ENCODE measurements at regions not wholly inside any gene's neighbourhood (a gene's known extent, or its start where the extent isn't known, plus 50 kb on each side); places are given as distances from the start of the nearest gene placed in this dataset.

GRCh38 chr15:53861792-53862191 is 102.3 kb upstream of the WDR72 start:
- Histone ChIP-seq H3K27ac (no peak overlapping the region), H3K4me3 (no peak overlapping the region), H3K9ac (ENCODE audit: insufficient read length) (no peak overlapping the region), H3K9me3 (ENCODE audit: low read depth, low read length) (no peaks in the 10 kb centered on the region), H3K36me3 (ENCODE audit: insufficient read depth, low read length) (no peaks in the 10 kb centered on the region)
- no peak for DNase-seq (ENCODE audit: low read depth, low spot score)
- TF ChIP-seq FOXP2 (optimal IDR thresholded peaks at IDR 0.05; ENCODE audit: control extremely low read depth, extremely low read length, insufficient read depth): no peak
- TF ChIP-seq POLR2AphosphoS5 (IDR thresholded peaks at IDR 0.05; ENCODE audit: borderline replicate concordance, low read depth, low read length): no peak
- TF ChIP-seq EZH2 (IDR thresholded peaks at IDR 0.05): no peak

GRCh38 chr15:53851110-53851848 is 91.8 kb upstream of the WDR72 start:
- Histone ChIP-seq H3K4me3 (no peak overlapping the region), H3K9ac (ENCODE audit: insufficient read length) (no peak overlapping the region), H3K27ac (no peak overlapping the region), H3K36me3 (ENCODE audit: insufficient read depth, low read length) (no peaks in the 10 kb centered on the region), H3K9me3 (ENCODE audit: low read depth, low read length) (no peaks in the 10 kb centered on the region)
- no peak for TF ChIP-seq EZH2 (IDR thresholded peaks at IDR 0.05)
- no peak for TF ChIP-seq POLR2AphosphoS5 (IDR thresholded peaks at IDR 0.05; ENCODE audit: borderline replicate concordance, low read depth, low read length)
- TF ChIP-seq FOXP2 (optimal IDR thresholded peaks at IDR 0.05; ENCODE audit: control extremely low read depth, extremely low read length, insufficient read depth): no peak
- no peak for DNase-seq (ENCODE audit: low read depth, low spot score)

GRCh38 chr15:53847745-53848144 is 88.3 kb upstream of the WDR72 start:
- Histone ChIP-seq H3K36me3 (ENCODE audit: insufficient read depth, low read length) (no peaks in the 10 kb centered on the region), H3K9me3 (ENCODE audit: low read depth, low read length) (no peaks in the 10 kb centered on the region), H3K4me3 (no peak overlapping the region), H3K27ac (no peak overlapping the region), H3K9ac (ENCODE audit: insufficient read length) (no peak overlapping the region)
- no peak for TF ChIP-seq FOXP2 (optimal IDR thresholded peaks at IDR 0.05; ENCODE audit: control extremely low read depth, extremely low read length, insufficient read depth)
- TF ChIP-seq EZH2 (IDR thresholded peaks at IDR 0.05): no peak
- no peak for TF ChIP-seq POLR2AphosphoS5 (IDR thresholded peaks at IDR 0.05; ENCODE audit: borderline replicate concordance, low read depth, low read length)
- DNase-seq (ENCODE audit: low read depth, low spot score): no peak

GRCh38 chr15:53844634-53845033 is 85.2 kb upstream of the WDR72 start:
- TF ChIP-seq FOXP2 (optimal IDR thresholded peaks at IDR 0.05; ENCODE audit: control extremely low read depth, extremely low read length, insufficient read depth) (no peak), EZH2 (IDR thresholded peaks at IDR 0.05) (no peak), POLR2AphosphoS5 (IDR thresholded peaks at IDR 0.05; ENCODE audit: borderline replicate concordance, low read depth, low read length) (no peak)
- H3K4me3 ChIP-seq: no peak overlapping the region

GRCh38 chr15:53843869-53844569 is 84.6 kb upstream of the WDR72 start:
- DNase-seq (ENCODE audit: low read depth, low spot score): no peak
- no peak overlapping the region for H3K27ac ChIP-seq
- H3K36me3 ChIP-seq (ENCODE audit: insufficient read depth, low read length): no peaks in the 10 kb centered on the region
- H3K4me3 ChIP-seq: no peak overlapping the region
- TF ChIP-seq POLR2AphosphoS5 (IDR thresholded peaks at IDR 0.05; ENCODE audit: borderline replicate concordance, low read depth, low read length): no peak
- no peak for TF ChIP-seq FOXP2 (optimal IDR thresholded peaks at IDR 0.05; ENCODE audit: control extremely low read depth, extremely low read length, insufficient read depth)
- TF ChIP-seq EZH2 (IDR thresholded peaks at IDR 0.05): no peak
- H3K9me3 ChIP-seq (ENCODE audit: low read depth, low read length): no peaks in the 10 kb centered on the region
- H3K9ac ChIP-seq (ENCODE audit: insufficient read length): no peak overlapping the region

More at GRCh38 chr15:53844634-53845033, 85.2 kb upstream of the WDR72 start:
- Histone ChIP-seq H3K36me3 (ENCODE audit: insufficient read depth, low read length) (no peaks in the 10 kb centered on the region), H3K9me3 (ENCODE audit: low read depth, low read length) (no peaks in the 10 kb centered on the region), H3K27ac (no peak overlapping the region), H3K9ac (ENCODE audit: insufficient read length) (no peak overlapping the region)
- DNase-seq (ENCODE audit: low read depth, low spot score): no peak

- TF ChIP-seq POLR2AphosphoS5 (IDR thresholded peaks at IDR 0.05; ENCODE audit: borderline replicate concordance, low read depth, low read length): no peak
- TF ChIP-seq FOXP2 (optimal IDR thresholded peaks at IDR 0.05; ENCODE audit: control extremely low read depth, extremely low read length, insufficient read depth): no peak
- TF ChIP-seq EZH2 (IDR thresholded peaks at IDR 0.05): no peak
- Histone ChIP-seq H3K9ac (ENCODE audit: insufficient read length) (no peak overlapping the region), H3K4me3 (no peak overlapping the region), H3K36me3 (ENCODE audit: insufficient read depth, low read length) (no peaks in the 10 kb centered on the region), H3K9me3 (ENCODE audit: low read depth, low read length) (no peaks in the 10 kb centered on the region), H3K27ac (no peak overlapping the region)
- no peak for DNase-seq (ENCODE audit: low read depth, low spot score)
These were observed 83.7 kb upstream of the WDR72 start for GRCh38 chr15:53843166-53843565.

- Histone ChIP-seq H3K4me3 (no peak overlapping the region), H3K36me3 (ENCODE audit: insufficient read depth, low read length) (no peaks in the 10 kb centered on the region), H3K27ac (no peak overlapping the region), H3K9ac (ENCODE audit: insufficient read length) (no peak overlapping the region), H3K9me3 (ENCODE audit: low read depth, low read length) (no peaks in the 10 kb centered on the region)
- no peak for TF ChIP-seq FOXP2 (optimal IDR thresholded peaks at IDR 0.05; ENCODE audit: control extremely low read depth, extremely low read length, insufficient read depth)
- no peak for TF ChIP-seq POLR2AphosphoS5 (IDR thresholded peaks at IDR 0.05; ENCODE audit: borderline replicate concordance, low read depth, low read length)
- TF ChIP-seq EZH2 (IDR thresholded peaks at IDR 0.05): no peak
- no peak for DNase-seq (ENCODE audit: low read depth, low spot score)
These were observed 82.2 kb upstream of the WDR72 start for GRCh38 chr15:53841651-53842050.

- Histone ChIP-seq H3K36me3 (ENCODE audit: insufficient read depth, low read length) (no peaks in the 10 kb centered on the region), H3K9ac (ENCODE audit: insufficient read length) (no peak overlapping the region), H3K27ac (no peak overlapping the region), H3K9me3 (ENCODE audit: low read depth, low read length) (no peaks in the 10 kb centered on the region), H3K4me3 (no peak overlapping the region)
- DNase-seq (ENCODE audit: low read depth, low spot score): no peak
- TF ChIP-seq FOXP2 (optimal IDR thresholded peaks at IDR 0.05; ENCODE audit: control extremely low read depth, extremely low read length, insufficient read depth) (no peak), POLR2AphosphoS5 (IDR thresholded peaks at IDR 0.05; ENCODE audit: borderline replicate concordance, low read depth, low read length) (no peak), EZH2 (IDR thresholded peaks at IDR 0.05) (no peak)
These were observed 81.2 kb upstream of the WDR72 start for GRCh38 chr15:53840681-53841080.
